ENCODE measurements at regions not wholly inside any gene's neighbourhood (a gene's known extent, or its start where the extent isn't known, plus 50 kb on each side); places are given as distances from the start of the nearest gene placed in this dataset.

- no peak for DNase-seq
These were observed 117.4 kb upstream of the LINGO1 start for GRCh38 chr15:77749998-77750540.

- DNase-seq = no peak
These were observed 116.7 kb upstream of the LINGO1 start for GRCh38 chr15:77749236-77749997.

DNA sequence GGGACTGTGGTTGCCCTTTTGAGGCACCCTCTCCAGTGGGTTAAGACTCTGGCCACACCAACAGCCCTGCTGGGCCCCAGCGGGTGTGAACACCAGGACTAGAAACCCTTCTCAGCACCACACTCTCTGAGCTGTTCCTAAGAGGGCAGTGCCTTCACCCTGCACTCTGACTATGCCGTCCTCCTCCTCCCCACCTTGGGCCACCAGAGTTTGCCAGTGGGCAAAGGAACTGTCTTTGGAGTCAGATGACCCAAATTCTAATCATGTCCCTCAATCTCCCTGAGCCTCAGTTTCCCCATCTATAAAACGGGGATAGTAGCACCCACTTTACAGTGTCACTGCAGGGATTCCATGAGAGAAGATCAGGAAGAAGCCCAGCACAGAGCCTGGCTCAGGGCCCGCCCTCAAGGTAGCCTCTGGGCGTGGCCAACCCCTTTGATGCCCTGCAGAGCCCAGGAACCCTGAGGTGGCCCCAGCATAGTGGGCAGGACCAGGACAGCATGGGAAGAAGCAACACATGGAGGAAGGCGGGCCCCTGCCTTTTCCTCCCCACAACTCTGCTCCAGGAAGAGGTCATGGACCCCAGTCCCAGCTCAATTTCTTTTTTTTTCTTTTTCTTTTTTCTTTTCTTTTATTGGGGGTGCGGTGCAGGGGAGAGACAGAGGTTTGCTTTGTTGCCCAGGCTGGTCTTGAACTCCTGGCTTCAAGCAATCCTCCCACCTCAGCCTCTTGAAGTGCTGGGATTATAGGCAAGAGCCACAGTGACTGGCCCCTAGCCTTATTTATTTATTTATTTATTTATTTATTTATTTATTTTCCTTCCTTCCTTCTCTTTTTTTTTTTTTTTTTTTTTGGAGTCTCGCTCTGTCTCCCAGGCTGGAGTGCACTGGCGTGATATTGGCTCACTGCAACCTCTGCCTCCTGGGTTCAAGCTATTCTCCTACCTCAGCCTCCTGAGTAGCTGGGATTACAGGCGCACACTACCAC is 115.7 kb upstream of the LINGO1 start:
- DNase-seq = no peak

DNA sequence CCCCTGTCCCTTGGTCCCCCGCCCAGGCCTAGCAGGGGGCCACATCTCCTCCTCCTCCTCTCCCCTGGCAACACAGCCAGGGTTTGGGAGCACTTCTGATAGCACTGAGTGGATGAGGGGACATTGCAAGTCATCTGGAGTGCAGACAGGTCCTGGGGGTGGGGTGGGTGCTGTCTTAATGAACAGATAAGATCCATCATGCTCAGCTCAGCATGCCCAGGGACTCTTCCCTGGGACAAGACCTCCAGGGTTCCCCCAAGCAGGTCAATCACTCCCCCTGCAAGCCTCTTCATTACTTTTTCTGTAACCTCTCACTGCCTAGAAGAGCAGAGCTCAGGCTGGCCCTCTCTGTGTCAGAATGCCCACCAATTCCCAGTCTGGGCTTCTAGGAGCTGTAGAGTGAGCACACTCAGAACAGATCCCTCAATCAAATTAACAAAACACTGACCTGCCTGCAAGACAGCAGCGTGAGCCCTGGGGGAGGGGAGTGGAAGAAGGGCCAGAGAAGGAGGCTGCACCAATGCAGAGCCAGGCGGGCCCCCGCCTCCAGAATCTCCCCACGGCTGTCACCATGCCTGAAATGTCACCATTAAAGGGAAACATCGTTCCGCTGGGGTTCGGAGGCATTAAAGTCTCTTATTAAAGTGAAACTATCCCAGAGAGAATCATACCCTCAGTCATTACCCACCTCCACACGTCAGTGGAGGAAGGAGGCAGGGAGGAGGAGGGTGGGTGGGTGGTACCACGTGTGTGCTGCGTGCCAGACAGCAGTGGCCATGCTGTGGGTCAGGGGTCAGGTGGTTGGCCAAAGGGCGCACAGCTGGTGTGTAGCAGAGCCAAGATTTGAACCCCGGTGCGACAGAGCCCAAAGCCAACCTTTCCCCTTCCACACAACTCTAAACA is 114.7 kb upstream of the LINGO1 start:
- DNase-seq = no peak

DNA sequence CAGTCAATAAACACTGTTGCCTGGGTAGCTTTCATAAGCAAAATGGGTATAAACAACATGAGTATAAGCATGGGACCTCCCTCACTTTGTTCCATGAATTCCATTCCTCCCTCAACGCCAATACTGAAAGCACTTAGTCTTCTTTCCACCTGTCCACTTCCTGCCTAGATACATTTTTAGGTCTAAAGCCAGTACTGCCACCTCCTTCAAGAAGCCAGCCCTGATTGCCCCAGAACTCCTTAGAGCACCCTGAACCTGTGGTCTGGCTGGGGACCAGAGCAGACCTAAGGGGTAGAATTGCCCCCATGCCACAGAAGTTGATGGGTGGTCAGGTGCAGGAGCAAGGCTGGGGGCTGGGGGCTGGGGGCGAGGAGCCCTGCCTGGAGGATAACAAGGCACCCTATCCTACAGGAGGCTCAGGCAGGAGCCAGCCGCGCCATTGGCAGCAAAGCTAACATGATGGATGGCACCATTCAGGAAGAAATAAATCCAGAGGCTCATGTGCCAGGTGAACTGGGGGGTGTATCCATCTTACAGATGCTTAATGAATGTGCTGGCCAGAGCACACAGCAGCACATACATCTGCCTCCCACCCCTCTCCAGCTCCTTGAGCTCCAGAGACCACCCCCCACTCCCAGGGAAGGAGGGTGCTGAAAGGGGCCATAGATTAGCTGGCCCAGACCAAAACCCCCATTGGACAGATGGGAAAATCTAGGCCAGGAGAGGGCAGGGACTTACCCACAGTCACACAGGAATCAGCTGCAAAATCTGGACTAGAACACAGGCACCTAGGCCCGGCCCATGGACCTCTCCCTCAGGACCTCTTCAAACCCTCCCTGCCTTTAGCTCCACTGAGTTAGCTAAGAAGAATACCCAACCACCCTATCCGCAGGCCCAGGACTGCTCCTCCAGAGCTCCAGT is 113.8 kb upstream of the LINGO1 start:
- no peak for DNase-seq

GRCh38 chr15:77744398-77744797 is 111.7 kb upstream of the LINGO1 start:
- DNase-seq = no peak

DNA sequence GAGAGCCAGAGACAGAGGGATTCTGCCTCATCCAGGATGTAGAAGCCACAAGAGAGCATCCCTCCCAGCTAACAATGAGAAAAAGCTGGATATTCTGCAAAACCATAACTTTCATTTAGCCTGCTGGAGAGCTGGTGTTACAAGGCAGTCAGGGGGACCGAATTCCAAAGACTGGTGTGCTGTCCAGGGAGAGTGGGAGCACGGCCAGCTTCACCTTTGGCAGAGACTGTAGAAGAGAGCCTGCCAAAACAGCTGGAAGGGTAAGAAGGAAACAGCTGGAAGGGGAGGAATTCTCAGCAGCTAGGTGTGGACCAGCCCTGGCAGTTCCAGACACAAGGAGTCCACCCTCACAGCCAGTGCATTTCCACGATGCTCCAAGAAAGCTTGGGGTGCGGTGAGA is 109.9 kb upstream of the LINGO1 start:
- DNase-seq = no peak

GRCh38 chr15:77742127-77742526 is 109.4 kb upstream of the LINGO1 start:
- no peak for DNase-seq

DNA sequence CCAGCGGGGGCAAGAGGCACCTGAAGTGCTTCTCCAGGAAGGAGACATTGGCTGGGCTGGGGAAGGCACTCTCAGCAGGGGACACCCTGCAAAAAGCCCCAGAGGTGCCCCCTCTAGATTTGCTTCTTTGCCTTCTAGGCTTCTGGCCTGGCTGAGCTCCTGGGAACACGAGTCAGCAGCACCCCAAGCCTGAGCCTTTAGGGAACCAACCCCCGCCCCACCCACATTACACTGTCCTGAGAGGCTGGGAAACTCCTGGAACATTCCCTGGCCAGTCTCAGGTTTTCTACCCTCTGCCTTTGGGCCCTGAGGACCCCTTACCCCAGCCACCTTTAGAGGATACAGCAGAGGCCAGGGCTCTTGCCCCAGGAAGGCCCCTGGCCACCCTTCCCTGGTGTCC is 108.4 kb upstream of the LINGO1 start:
- no peak for DNase-seq

DNA sequence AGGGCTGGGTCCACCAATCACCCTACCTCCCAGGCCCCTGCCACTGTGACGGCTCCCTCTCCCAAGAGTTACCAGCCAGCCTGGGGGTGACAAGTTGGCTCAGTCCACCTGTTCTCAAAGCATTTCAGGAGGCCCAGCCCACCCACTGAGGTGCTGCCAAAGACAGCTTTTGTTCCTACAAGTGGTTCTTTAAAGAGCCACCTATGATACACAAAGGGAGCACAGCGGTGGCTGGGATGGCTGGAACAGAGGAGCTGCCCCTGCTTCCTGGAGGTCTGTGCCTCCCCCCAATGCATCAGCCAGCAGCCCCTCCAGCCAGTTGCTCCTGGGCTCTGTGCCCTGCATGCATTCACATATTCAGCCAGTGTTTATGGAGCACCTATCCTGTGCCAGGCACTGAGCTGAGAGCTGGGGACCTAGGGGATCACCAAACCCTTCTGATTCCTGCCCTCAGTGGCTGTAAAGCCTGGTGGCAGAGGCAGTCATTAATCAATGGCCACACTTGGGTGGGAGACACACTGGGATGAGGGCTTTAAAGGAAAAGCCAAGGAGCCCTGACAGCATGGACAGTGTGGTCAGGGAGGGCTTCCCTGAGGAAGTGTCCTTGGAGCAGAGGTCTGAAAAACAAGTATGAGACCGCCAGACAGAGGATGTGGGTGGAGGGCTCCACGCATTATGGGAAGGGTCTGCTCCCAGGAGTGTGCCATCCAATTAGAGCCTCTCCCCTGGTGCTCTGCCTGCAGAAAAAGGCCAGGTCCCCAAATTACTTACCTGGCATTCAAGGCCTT is 107.1 kb upstream of the LINGO1 start:
- no peak for DNase-seq

- peak; percentile 41 for DNase-seq
These were observed 106.0 kb upstream of the LINGO1 start for GRCh38 chr15:77738441-77739302.

GRCh38 chr15:77738038-77738370 is 105.3 kb upstream of the LINGO1 start:
- DNase-seq = no peak

GRCh38 chr15:77737238-77738037 is 104.7 kb upstream of the LINGO1 start:
- no peak for DNase-seq

DNA sequence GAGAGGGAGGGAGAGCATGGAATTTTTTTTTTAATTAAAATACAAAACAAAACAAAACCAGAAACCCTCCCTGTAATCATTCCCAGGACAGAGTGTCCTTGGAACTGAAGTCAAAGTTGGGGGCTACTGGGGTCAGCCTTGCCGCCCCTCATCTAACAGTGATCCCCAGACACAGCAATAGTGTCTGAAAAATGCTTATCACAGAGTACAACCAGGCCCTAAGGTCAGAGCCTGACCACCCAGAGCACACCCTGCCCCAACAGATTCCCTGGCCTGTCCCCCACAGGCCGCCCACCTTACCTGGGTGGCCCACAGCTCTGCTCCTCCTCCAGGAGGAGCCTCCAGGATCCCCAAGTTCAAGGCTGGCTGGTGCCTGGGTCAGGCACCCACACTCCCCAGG is 101.6 kb upstream of the LINGO1 start:
- no peak for DNase-seq

DNA sequence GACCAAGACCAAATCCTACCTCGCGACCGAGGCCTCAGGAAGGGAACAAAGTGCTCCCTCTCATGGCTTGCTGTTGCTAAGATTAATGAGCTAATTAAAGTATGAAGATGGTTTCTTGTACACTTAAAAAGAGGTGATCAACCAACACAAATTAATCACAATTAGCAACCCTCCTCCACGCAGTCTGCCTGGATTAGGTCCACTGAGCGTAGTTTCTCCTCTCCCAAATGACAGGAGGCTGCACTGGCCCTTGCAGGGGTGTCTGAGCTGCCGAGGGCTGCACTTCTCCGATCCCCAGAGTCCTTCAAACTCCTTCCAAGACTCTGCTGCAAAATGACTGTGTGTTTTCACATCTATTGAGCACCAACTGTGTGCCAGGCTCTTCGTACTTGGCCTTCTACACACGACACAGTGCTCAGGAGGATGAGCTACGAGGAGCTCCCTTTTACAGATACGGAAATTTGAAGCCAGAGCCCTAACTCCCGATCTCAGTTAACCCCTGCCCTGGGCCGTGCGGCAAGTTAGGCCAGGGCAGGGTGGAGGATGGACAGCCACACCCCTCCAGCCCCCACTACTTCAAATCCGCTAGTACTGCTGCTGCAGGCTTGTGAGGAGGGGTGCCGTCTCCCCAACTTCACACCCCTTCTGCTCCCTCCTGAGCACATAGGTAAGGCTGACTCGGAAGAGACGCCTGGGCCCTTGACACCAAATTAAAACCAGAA is 101.0 kb upstream of the LINGO1 start:
- no peak for DNase-seq

GRCh38 chr15:77732514-77733335 is 100.0 kb upstream of the LINGO1 start:
- no peak for DNase-seq

DNA sequence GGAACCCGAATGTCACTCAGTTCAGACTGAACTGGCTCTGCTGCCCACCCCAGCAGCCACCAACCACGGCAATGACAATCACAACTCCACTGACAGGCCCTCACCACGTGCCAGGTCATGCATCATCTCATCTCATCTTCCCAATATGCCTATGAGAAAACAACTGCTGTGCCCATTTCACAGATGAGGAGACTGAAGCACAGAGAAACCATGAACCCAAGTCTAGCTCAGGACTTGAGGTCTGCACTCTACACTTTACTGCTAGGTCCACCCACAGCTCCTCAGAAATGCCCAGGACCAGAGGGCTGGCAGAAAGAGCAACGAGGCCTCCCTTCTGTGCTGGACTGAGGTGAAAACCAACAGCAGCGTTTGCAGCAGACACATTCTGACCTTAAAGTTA is 99.2 kb upstream of the LINGO1 start:
- no peak for DNase-seq

Measured in NCI-H446 treated with DMSO at 0.1 percent for 48 hours (cell line).